Stomach smooth muscle (tissue), 2 donors: ENCODE measurements at regions not wholly inside any gene's neighbourhood (a gene's known extent, or its start where the extent isn't known, plus 50 kb on each side); places are given as distances from the start of the nearest gene placed in this dataset.

Experiments
- H3K27ac ChIP-seq: one replicate; pipeline ENCODE4 v1.7.0; 2013; ENCODE audit warnings: mild to moderate bottlenecking, low read length, inconsistent platforms
- H3K27me3 ChIP-seq, 2 donors: one replicate each; pipeline ENCODE4 v1.7.0; 2013; ENCODE audit warnings: low read length in 2 of 2; ENCODE audit not compliant: insufficient read depth in 2 of 2, control insufficient read depth in 1 of 2
- H3K36me3 ChIP-seq, 2 donors: one replicate each; pipeline ENCODE4 v1.7.0; 2013; ENCODE audit warnings: low read length in 2 of 2; ENCODE audit not compliant: control insufficient read depth in 2 of 2, insufficient read depth in 2 of 2
- H3K4me1 ChIP-seq: one replicate; pipeline ENCODE4 v1.7.0; 2013; ENCODE audit warnings: low read length; ENCODE audit not compliant: control insufficient read depth, insufficient read depth
- H3K4me3 ChIP-seq, 2 donors: one replicate each; pipeline ENCODE4 v1.7.0; 2013; ENCODE audit warnings: low read length in 2 of 2
- H3K9ac ChIP-seq, 2 donors: one replicate each; pipeline ENCODE4 v1.7.0; 2013; ENCODE audit warnings: low read length in 2 of 2, mild to moderate bottlenecking in 1 of 2
- H3K9me3 ChIP-seq, 2 donors: one replicate each; pipeline ENCODE4 v1.7.0; 2013; ENCODE audit warnings: low read length in 2 of 2; ENCODE audit not compliant: control insufficient read depth in 2 of 2
- donor health status: healthy.
- donor health status: Pancreatic carcinoma.

DNA sequence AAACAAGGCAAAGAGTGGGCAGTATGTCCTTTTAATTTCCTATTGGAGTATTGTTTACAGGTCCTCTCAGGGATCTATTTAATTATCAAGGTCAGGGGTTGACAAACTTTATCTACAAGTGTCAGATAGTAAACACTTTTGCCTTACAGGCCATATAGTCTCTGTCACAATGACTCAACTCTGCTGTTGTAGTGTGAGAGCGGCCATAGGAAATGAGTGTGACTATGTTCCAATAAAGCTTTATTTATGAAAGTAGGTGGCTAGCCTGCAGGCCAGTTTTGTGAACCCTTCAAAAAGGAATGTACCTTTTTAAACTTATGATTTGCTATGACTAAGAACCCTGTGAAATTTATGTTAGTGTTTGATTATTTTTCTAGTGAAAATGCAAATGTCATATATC is 156.1 kb downstream of the GPAT3 start:
- Histone ChIP-seq H3K36me3 (no peaks in the 10 kb centered on the region), H3K27ac (no peak overlapping the region), H3K4me1 (no peaks in the 10 kb centered on the region), H3K9ac (no peak overlapping the region), H3K9me3 (no peaks in the 10 kb centered on the region), H3K4me3 (no peak overlapping the region), H3K27me3 (no peaks in the 10 kb centered on the region)

DNA sequence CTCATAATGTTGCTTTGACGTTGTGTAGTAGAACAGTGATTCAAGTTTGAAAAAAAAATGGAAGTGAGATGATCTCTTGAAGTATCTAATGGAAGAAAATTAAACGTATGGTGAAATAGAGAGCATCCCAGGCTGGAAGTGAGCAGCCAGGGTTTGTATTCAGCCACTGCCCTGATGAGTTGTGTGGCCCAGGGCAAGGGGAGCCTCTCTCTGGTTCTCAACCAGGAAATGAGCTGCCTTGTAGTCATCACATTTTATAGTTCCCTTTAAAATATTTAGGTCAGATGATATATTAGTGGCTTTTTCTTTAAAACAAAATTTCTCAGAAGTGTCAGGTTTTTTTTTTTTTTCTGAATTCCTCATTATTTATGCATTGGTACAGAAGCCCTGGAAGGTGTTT is 150.3 kb downstream of the GPAT3 start:
- Histone ChIP-seq H3K27ac (no peak overlapping the region), H3K4me1 (no peaks in the 10 kb centered on the region), H3K9ac (no peak overlapping the region), H3K27me3 (no peaks in the 10 kb centered on the region), H3K9me3 (no peaks in the 10 kb centered on the region), H3K4me3 (no peak overlapping the region), H3K36me3 (no peaks in the 10 kb centered on the region)

DNA sequence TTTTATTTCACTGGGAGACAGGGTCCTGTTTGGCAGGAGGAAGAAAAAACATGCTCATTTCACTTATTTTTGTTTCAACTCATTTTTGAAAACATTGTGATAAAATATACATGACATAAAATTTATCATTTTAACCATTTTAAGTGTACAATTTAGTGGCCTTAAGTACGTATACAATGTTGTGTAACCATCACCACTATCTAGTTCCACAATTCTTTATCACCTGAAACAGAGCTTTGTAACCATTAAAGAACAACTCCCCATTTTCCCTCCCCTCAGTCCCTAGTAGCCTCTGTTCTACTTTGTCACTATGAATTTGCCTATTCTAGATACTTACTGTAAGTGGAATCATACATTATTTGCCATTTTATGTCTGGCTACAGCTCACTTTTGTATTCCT is 143.8 kb downstream of the GPAT3 start:
- no peaks in the 10 kb centered on the region for H3K9me3 ChIP-seq
- no peaks in the 10 kb centered on the region for H3K27me3 ChIP-seq
- no peaks in the 10 kb centered on the region for H3K4me1 ChIP-seq
- no peaks in the 10 kb centered on the region for H3K36me3 ChIP-seq
- H3K4me3 ChIP-seq, result no peak overlapping the region
- no peak overlapping the region for H3K27ac ChIP-seq
- no peak overlapping the region for H3K9ac ChIP-seq

DNA sequence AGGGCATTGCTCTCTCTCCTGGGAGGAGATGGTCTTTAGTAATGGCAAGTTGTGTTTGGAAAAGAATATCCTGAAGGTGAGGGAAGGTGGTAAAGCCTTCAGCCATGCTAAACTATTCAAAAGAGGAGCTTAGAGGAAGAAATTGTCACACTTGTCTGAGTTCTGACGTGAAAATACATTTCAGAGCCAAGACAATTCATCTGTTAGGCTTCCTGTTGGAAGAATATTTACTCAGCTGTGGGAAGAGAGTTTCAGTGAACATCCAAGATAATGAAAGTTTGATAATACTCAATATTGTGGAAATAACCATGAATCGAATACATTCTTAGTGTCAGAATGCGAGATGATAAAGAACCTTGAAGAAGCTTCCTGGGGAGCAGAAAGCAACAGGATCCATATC is 143.3 kb downstream of the GPAT3 start:
- no peak overlapping the region for H3K27ac ChIP-seq
- H3K4me1 ChIP-seq, result no peaks in the 10 kb centered on the region
- H3K9ac ChIP-seq, result no peak overlapping the region
- no peaks in the 10 kb centered on the region for H3K27me3 ChIP-seq
- no peaks in the 10 kb centered on the region for H3K9me3 ChIP-seq
- no peaks in the 10 kb centered on the region for H3K36me3 ChIP-seq
- H3K4me3 ChIP-seq, result no peak overlapping the region

DNA sequence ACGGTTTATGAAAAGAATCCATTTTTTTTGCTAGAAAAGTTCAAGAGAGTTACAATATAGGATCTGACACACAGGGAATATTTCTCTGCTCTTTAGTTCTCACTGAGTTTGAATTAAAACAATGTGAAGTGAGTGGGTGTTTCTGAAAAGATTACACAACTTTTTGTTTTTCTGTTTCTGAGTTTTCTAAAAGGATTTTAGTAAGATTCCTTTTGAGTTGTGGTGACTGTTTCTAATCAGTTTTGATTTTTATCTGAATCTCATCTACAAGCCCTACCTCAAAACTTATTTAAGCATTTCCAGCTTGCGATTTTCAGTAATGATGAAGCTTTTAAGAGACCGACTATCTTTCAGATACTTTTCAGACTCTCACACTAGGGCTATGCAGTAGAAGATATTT is 141.7 kb downstream of the GPAT3 start:
- Histone ChIP-seq H3K4me3 (no peak overlapping the region), H3K36me3 (no peaks in the 10 kb centered on the region), H3K9ac (no peak overlapping the region), H3K27ac (no peak overlapping the region), H3K27me3 (no peaks in the 10 kb centered on the region), H3K4me1 (no peaks in the 10 kb centered on the region), H3K9me3 (no peaks in the 10 kb centered on the region)

DNA sequence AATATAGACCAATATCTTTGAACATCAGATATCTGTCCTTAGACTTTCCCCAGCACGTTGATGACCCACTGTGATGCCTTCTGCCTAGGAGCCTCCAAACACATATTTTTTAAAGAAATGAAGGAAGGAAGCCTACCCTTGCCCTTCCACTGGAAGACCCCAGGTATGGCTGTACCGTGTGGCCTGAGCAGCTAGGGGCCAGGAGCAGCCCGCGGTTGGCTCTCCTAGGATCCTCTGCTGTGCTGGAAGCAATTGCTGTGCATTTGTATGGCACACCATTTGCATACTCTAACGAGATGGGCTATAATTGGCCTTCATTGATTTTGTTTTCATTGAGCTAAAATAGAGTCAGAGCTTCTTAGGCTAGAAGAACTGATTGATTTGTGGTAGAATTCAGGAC is 128.8 kb downstream of the GPAT3 start:
- H3K4me3 ChIP-seq, result no peak overlapping the region
- no peaks in the 10 kb centered on the region for H3K27me3 ChIP-seq
- H3K9me3 ChIP-seq, result no peaks in the 10 kb centered on the region
- H3K9ac ChIP-seq, result no peak overlapping the region
- no peaks in the 10 kb centered on the region for H3K4me1 ChIP-seq
- no peak overlapping the region for H3K27ac ChIP-seq
- no peaks in the 10 kb centered on the region for H3K36me3 ChIP-seq

DNA sequence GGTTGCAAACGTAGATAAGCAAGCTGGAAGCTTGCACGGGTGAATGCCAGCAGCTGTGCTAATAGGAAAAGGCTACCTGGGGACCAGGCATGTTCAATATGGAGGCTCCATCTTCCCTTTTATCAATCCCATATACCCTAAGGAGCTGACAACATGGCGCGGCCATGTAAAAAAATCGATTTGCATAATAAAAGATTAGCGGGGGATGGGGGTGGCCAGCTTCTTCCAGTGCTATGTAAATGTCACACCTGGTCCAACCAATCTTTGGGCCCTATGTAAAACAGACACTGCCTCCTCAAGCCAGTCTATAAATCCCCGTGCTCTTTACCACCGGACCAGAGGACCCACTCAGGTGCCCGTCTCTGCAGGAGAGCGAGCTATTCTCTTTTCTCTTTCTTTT is 128.2 kb downstream of the GPAT3 start:
- no peaks in the 10 kb centered on the region for H3K9me3 ChIP-seq
- H3K36me3 ChIP-seq, result no peaks in the 10 kb centered on the region
- H3K27ac ChIP-seq, result no peak overlapping the region
- no peaks in the 10 kb centered on the region for H3K27me3 ChIP-seq
- H3K9ac ChIP-seq, result no peak overlapping the region
- no peaks in the 10 kb centered on the region for H3K4me1 ChIP-seq
- H3K4me3 ChIP-seq, result no peak overlapping the region

DNA sequence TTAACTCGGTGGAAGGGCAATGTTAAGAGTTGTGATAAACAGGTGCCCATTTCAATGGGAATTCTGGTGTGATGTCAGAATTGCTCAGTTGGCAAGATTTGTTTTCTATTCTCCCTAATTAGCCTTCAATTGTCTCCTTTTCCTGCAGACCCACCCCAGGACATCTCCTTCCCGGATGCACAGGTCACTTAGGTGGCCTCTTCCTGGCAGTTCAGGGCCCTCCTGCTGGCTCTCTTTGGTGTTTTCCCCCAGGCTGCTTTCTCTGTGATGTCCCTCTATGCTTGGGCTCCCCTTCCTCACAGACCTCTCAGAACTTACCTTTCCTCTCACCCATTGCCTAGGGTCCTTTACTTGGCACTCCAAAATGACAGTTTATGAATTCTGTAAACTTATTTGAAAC is 126.3 kb downstream of the GPAT3 start:
- H3K9me3 ChIP-seq, result no peaks in the 10 kb centered on the region
- no peak overlapping the region for H3K4me3 ChIP-seq
- no peak overlapping the region for H3K27ac ChIP-seq
- H3K9ac ChIP-seq, result no peak overlapping the region
- no peaks in the 10 kb centered on the region for H3K36me3 ChIP-seq
- no peaks in the 10 kb centered on the region for H3K27me3 ChIP-seq
- no peaks in the 10 kb centered on the region for H3K4me1 ChIP-seq

DNA sequence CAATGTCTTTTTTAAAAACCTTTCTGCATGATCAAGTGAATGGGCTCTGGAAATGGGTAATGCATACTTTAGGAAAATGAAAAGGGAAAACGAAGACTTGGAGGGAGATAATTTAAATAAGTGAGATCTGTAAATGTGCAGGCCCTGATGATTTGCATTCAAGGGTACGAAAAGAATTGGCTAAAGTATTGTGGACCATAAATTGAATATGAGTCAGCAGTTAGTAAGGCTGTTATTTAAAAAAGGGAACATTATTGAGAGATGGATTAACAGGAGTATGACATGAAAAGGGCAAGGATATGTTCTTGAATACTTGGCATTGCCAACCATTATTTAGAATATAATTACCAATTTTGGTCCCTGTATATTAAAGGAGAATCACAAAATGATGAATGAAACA is 125.5 kb downstream of the GPAT3 start:
- Histone ChIP-seq H3K36me3 (no peaks in the 10 kb centered on the region), H3K4me1 (no peaks in the 10 kb centered on the region), H3K27me3 (no peaks in the 10 kb centered on the region), H3K4me3 (no peak overlapping the region), H3K27ac (no peak overlapping the region), H3K9ac (no peak overlapping the region), H3K9me3 (no peaks in the 10 kb centered on the region)

DNA sequence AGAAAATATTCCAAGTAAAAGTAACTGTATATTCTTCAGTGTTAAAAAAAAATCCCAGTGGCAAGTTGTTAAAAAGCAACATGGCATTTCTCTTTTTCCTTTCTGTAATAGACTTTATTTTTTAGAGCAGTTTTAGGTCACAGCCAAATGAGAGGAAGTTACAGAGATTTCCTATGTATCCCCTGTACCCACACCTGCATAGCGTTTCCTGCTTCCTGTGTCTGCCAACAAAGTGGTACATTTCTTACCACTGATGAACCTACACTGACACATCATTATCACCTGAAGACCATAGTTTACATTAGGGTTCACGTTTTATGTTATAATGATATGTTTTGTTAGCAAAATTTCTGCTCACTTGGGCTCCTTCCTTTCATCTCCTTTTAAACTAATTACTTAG is 124.7 kb downstream of the GPAT3 start:
- Histone ChIP-seq H3K4me1 (no peaks in the 10 kb centered on the region), H3K27me3 (no peaks in the 10 kb centered on the region), H3K36me3 (no peaks in the 10 kb centered on the region)

DNA sequence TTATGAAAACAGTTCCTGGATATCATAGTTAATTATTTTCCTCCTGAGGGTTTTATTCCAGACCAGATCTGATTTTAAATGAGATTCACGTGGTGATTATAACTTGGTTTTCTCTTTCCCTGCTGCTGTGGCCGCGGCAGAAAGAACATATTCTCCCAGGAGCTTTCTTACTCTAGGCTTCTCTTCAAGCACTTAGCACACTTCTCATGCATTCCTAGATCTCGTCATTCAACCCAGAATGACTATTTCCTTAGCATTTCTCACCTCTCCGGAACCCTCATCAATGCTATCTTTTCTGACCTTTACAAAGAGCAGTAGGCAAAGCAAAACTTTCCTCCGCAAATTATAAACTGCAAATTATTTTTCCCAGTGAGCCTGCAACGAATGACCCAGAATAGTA is 122.9 kb downstream of the GPAT3 start:
- Histone ChIP-seq H3K36me3 (no peaks in the 10 kb centered on the region), H3K27me3 (no peaks in the 10 kb centered on the region), H3K9me3 (no peaks in the 10 kb centered on the region), H3K27ac (no peak overlapping the region), H3K4me3 (no peak overlapping the region), H3K4me1 (no peaks in the 10 kb centered on the region), H3K9ac (no peak overlapping the region)

More for the DNA sequence above, 124.7 kb downstream of the GPAT3 start:
- Histone ChIP-seq H3K27ac (no peak overlapping the region), H3K9ac (no peak overlapping the region), H3K9me3 (no peaks in the 10 kb centered on the region), H3K4me3 (no peak overlapping the region)

DNA sequence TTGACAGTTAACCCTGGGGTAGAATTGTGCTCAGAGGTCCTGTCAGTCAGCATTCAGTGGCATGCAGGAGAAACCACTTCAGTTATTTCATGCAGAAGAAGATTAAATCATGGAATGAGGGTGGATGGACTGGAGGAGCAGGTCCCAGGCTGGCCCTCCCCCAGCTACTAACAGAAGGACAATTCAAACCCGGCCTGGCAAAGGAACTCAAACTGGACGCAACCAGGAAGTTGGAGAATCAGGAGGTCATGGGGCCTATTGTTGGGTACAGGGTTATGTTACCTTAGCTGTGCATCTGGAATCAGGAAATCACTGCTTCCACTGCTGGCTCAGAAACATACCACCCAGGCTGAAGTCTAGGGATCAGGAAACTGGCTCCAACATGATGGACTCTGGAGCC is 121.4 kb downstream of the GPAT3 start:
- no peaks in the 10 kb centered on the region for H3K9me3 ChIP-seq
- no peaks in the 10 kb centered on the region for H3K36me3 ChIP-seq
- no peaks in the 10 kb centered on the region for H3K27me3 ChIP-seq
- no peaks in the 10 kb centered on the region for H3K4me1 ChIP-seq
- no peak overlapping the region for H3K9ac ChIP-seq
- no peak overlapping the region for H3K4me3 ChIP-seq
- H3K27ac ChIP-seq, result no peak overlapping the region
